Natural killer cell treated with Interleukin-12 subunit alpha and Interleukin-12 subunit beta and Interleukin-15 and Interleukin-18, amount 100 ng/mL, for 72 hours (primary cell): ENCODE measurements at regions not wholly inside any gene's neighbourhood (a gene's known extent, or its start where the extent isn't known, plus 50 kb on each side); places are given as distances from the start of the nearest gene placed in this dataset.
"Not testable (repeated sequence)": the region's sequence is repeated elsewhere in the genome, so short reads cannot be mapped to it uniquely, and the experiment has no call there.

Experiments used
- ATAC-seq, 2 donors: fragments of 150-1000 bp; cut with Tn5 transposase in 1 of 2; sonication (Bioruptor Pico), chemical (Tn5 transposase) in 1 of 2; 2 replicates each; pipeline ENCODE4 v1.10.0; 2021
- DNase-seq: peaks from one replicate; pipeline ENCODE4 v3.0.0; 2022; ENCODE audit warnings: low spot score
- H3K27ac Mint-ChIP-seq, 2 donors: 1 replicate in 1 of 2; 2 replicates in 1 of 2; pipeline ENCODE4 v1.8.0; 2022; ENCODE audit warnings: mixed read lengths in 2 of 2, mild to moderate bottlenecking in 1 of 2, moderate library complexity in 1 of 2
- H3K27me3 Mint-ChIP-seq, 2 donors: 1 replicate in 1 of 2; 2 replicates in 1 of 2; pipeline ENCODE4 v1.8.0; 2022; ENCODE audit warnings: mixed read lengths in 2 of 2
- H3K36me3 Mint-ChIP-seq: one replicate; pipeline ENCODE4 v1.8.0; 2022; ENCODE audit warnings: mixed read lengths
- H3K4me1 Mint-ChIP-seq, 2 donors: 1 replicate in 1 of 2; 2 replicates in 1 of 2; pipeline ENCODE4 v1.8.0; 2022; ENCODE audit warnings: low read depth in 2 of 2, mixed read lengths in 2 of 2, mild to moderate bottlenecking in 1 of 2
- H3K4me3 Mint-ChIP-seq: one replicate; pipeline ENCODE4 v1.8.0; 2022; ENCODE audit warnings: mixed read lengths
- H3K9me3 Mint-ChIP-seq: 2 replicates; pipeline ENCODE4 v1.8.0; 2022; ENCODE audit warnings: mixed read lengths

DNA sequence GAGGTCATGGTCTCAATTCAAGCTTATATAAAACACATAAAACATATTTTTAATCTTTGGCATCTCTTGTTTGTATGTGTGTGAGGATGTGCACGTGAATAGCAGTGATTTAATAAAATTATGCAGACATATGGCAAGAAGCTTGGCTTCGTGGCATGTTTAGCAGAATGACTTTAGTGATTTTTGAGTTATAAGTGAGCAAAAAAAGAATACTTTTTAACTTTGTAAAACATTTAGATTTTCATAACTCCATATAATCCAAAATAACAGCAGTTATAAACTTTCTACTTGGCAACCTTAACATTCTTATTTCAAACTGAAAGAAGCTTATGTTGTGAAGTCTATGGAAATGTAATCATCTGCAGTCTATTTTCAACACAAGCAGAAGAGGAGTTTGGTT, 120.6 kb downstream of the SLITRK1 start:
- DNase-seq, result no peak

GRCh38 chr13:83755210-83755609, 127.1 kb downstream of the SLITRK1 start:
- H3K4me1 Mint-ChIP-seq, ATAC-seq, H3K27me3 Mint-ChIP-seq, H3K27ac Mint-ChIP-seq, H3K4me3 Mint-ChIP-seq, DNase-seq, H3K36me3 Mint-ChIP-seq: not testable (repeated sequence)
- H3K9me3 Mint-ChIP-seq, result peaks cover 33% of the 10 kb centered on the region

More for the DNA sequence above, 120.6 kb downstream of the SLITRK1 start:
- Mint-ChIP-seq H3K36me3 (no peaks in the 10 kb centered on the region), H3K4me1 (no peaks in the 10 kb centered on the region), H3K27me3 (no peaks in the 10 kb centered on the region), H3K9me3 (peaks cover 17% of the 10 kb centered on the region), H3K4me3 (no peak overlapping the region), H3K27ac (no peak overlapping the region)
- no peak for ATAC-seq

DNA sequence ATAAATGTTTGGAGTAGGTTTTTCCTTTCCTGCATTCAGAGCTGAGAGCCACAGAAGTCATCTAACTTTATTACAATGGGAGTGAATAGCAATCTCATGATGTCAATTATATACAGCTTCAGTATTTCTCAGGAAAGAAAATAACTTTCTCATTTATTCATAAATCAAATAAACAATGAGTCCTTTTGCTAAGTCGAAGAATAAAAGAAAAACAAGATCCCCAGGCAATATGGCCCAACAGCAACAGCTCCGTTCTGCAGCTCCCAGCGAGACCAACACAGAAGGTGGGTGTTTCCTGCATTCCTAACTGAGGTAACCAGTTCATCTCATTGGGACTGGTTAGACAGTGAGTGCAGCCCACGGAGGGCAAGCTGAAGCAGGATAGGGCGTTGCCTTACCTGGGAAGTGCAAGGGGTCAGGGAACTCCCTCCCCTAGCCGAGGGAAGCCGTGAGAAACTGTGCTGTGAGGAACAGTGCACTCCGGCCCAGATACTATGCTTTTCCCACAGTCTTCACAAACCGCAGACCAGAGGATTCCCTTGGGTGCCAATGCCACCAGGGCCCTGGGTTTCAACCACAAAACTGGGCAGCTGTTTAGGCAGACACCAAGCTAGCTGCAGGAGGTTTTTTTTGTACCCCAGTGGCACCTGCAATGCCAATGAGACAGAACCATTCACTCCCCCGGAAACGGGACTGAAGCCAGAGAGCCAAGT, 128.2 kb downstream of the SLITRK1 start:
- no peaks in the 10 kb centered on the region for H3K36me3 Mint-ChIP-seq
- ATAC-seq (no peak), DNase-seq (no peak)
- no peaks in the 10 kb centered on the region for H3K27me3 Mint-ChIP-seq
- H3K4me1 Mint-ChIP-seq, result no peaks in the 10 kb centered on the region
- peaks cover 33% of the 10 kb centered on the region for H3K9me3 Mint-ChIP-seq
- H3K27ac Mint-ChIP-seq, result no peak overlapping the region
- no peak overlapping the region for H3K4me3 Mint-ChIP-seq

DNA sequence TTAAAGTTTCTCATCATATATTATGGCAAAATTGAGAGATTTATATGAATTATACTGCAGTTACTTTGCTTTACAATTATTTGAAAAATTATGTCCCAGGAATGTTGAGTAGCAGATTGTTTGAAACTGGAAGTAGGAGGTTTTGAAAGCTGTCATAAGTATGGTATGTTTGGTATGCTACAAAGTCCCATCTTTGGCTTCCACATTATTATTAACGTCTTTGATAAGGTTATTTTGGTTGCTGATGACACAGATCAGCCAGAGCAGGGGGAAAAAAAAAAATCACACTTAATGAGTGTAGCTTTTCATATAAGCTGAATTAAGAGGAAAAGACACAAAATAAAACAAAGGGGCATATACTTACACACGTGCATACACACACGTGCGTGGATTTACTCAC, 130.1 kb downstream of the SLITRK1 start:
- no peak for ATAC-seq
- Mint-ChIP-seq H3K27me3 (no peaks in the 10 kb centered on the region), H3K4me3 (no peak overlapping the region), H3K4me1 (no peaks in the 10 kb centered on the region), H3K36me3 (no peaks in the 10 kb centered on the region), H3K27ac (no peak overlapping the region), H3K9me3 (peaks cover 19% of the 10 kb centered on the region)
- DNase-seq, result no peak

GRCh38 chr13:83740622-83741021, 141.7 kb downstream of the SLITRK1 start:
- H3K4me3 Mint-ChIP-seq, result no peak overlapping the region
- no peak overlapping the region for H3K27ac Mint-ChIP-seq
- H3K36me3 Mint-ChIP-seq, result no peaks in the 10 kb centered on the region
- no peaks in the 10 kb centered on the region for H3K4me1 Mint-ChIP-seq
- H3K27me3 Mint-ChIP-seq, result no peaks in the 10 kb centered on the region
- no peak for DNase-seq
- no peak for ATAC-seq
- H3K9me3 Mint-ChIP-seq, result peaks cover 7% of the 10 kb centered on the region

- ATAC-seq (no peak), DNase-seq (no peak)
- H3K27me3 Mint-ChIP-seq, result no peaks in the 10 kb centered on the region
Measured at GRCh38 chr13:83738407-83738806, 143.9 kb downstream of the SLITRK1 start.

GRCh38 chr13:83733293-83733692, 149.0 kb downstream of the SLITRK1 start:
- Mint-ChIP-seq H3K36me3 (no peaks in the 10 kb centered on the region), H3K4me1 (no peaks in the 10 kb centered on the region), H3K4me3 (no peak overlapping the region), H3K27ac (no peak overlapping the region), H3K9me3 (peaks cover 2% of the 10 kb centered on the region), H3K27me3 (no peaks in the 10 kb centered on the region)
- ATAC-seq (no peak), DNase-seq (no peak)

More at GRCh38 chr13:83738407-83738806, 143.9 kb downstream of the SLITRK1 start:
- Mint-ChIP-seq H3K27ac (no peak overlapping the region), H3K36me3 (no peaks in the 10 kb centered on the region), H3K4me1 (no peaks in the 10 kb centered on the region), H3K9me3 (peaks cover 4% of the 10 kb centered on the region), H3K4me3 (no peak overlapping the region)

GRCh38 chr13:83732755-83733154, 149.5 kb downstream of the SLITRK1 start:
- peaks cover 2% of the 10 kb centered on the region for H3K9me3 Mint-ChIP-seq
- no peak overlapping the region for H3K4me3 Mint-ChIP-seq
- H3K36me3 Mint-ChIP-seq, result no peaks in the 10 kb centered on the region
- H3K4me1 Mint-ChIP-seq, result no peaks in the 10 kb centered on the region
- H3K27me3 Mint-ChIP-seq, result no peaks in the 10 kb centered on the region
- no peak overlapping the region for H3K27ac Mint-ChIP-seq
- ATAC-seq, result no peak
- no peak for DNase-seq

DNA sequence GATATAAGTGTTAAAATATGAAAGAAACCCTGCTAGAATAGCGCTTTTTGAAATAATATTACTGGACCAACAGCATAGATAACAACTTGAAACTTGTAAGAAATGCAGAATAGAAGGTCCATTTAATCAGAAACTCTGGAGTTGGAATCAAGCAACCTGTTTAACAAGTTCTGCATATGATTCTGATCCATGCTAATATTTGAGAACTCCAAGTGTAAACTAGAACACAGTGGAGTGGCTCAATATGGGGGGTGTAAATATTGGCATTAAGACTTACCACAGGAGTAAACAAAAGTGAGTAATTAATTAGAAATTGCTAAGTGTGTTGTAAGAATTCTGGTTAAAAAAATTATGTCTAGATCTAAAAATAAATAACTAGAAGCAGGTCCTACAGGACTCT, 151.2 kb downstream of the SLITRK1 start:
- Mint-ChIP-seq H3K36me3 (no peaks in the 10 kb centered on the region), H3K4me3 (no peak overlapping the region), H3K9me3 (peaks cover 2% of the 10 kb centered on the region), H3K27me3 (no peaks in the 10 kb centered on the region), H3K4me1 (no peaks in the 10 kb centered on the region), H3K27ac (no peak overlapping the region)
- DNase-seq (no peak), ATAC-seq (no peak)

DNA sequence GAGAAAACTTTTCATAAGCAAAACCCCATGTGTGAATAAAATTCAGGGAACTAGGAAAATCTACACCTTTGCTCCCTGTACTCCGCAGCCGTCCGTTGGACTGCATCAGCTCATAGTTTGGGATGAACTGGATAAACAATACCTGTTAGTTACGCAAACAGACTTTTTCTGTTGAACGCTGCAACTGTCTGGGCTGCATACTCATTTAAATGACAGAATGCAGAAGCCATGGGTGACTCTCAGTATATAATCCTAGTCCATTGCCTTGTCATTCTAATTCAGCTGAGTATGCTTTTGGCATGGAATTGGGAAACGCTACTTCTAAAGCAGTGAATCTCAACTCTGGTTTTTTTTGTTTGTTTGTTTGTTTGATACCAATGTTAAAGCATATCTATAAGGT, 151.6 kb downstream of the SLITRK1 start:
- Mint-ChIP-seq H3K36me3 (no peaks in the 10 kb centered on the region), H3K4me1 (no peaks in the 10 kb centered on the region), H3K27me3 (no peaks in the 10 kb centered on the region), H3K9me3 (peaks cover 4% of the 10 kb centered on the region), H3K27ac (no peak overlapping the region), H3K4me3 (no peak overlapping the region)
- DNase-seq (no peak), ATAC-seq (no peak)

- no peaks in the 10 kb centered on the region for H3K27me3 Mint-ChIP-seq
- DNase-seq (no peak), ATAC-seq (no peak)
- no peaks in the 10 kb centered on the region for H3K36me3 Mint-ChIP-seq
- peaks cover 12% of the 10 kb centered on the region for H3K9me3 Mint-ChIP-seq
- no peak overlapping the region for H3K4me3 Mint-ChIP-seq
- no peak overlapping the region for H3K27ac Mint-ChIP-seq
- H3K4me1 Mint-ChIP-seq, result no peaks in the 10 kb centered on the region
Measured at GRCh38 chr13:83722443-83722842, 159.8 kb downstream of the SLITRK1 start.

DNA sequence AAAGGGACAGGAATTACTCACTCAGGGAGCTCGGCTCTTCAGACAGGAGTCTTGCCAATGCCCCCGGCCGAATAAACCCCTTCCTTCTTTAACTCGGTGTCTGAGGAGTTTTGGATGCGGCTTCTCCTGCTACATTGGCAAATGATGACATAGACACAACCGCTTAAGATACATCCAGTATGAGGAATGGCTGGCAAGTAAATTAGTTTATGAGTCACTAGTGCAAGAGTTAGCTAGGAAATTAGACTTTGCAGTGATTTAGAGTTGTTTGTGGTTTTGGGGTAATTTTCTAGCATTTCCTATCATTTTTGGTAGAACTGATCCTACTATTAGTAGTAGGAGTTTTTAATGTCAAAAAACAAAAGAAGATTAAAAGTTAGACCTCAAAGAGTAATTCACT, 166.2 kb downstream of the SLITRK1 start:
- no peak overlapping the region for H3K27ac Mint-ChIP-seq
- H3K4me3 Mint-ChIP-seq, result no peak overlapping the region
- peaks cover 10% of the 10 kb centered on the region for H3K9me3 Mint-ChIP-seq
- no peak for ATAC-seq
- H3K27me3 Mint-ChIP-seq, result no peaks in the 10 kb centered on the region
- no peaks in the 10 kb centered on the region for H3K36me3 Mint-ChIP-seq
- no peak for DNase-seq
- no peaks in the 10 kb centered on the region for H3K4me1 Mint-ChIP-seq

DNA sequence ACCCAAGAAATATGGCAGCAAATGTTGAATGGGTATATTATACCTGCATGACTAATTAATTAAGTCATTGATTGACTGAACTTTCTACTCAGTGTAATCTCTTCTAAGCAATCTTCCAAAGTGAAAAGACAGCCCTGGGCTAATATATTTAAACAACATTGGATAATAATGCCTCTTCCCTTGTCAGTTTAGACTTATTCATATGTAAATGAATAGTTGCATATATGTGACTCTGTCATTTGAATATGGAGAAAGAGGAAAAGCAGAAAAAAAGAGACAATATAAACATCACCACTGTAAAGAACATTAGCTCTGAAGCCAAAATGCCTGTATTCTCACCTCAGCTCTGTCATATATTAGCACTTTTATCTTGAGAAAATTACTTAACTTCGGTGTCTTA, 168.0 kb downstream of the SLITRK1 start:
- no peak for DNase-seq
- H3K27me3 Mint-ChIP-seq, result no peaks in the 10 kb centered on the region
- H3K27ac Mint-ChIP-seq, result no peak overlapping the region
- no peak for ATAC-seq
- H3K4me3 Mint-ChIP-seq, result no peak overlapping the region
- H3K9me3 Mint-ChIP-seq, result peaks cover 10% of the 10 kb centered on the region
- H3K4me1 Mint-ChIP-seq, result no peaks in the 10 kb centered on the region
- no peaks in the 10 kb centered on the region for H3K36me3 Mint-ChIP-seq

DNA sequence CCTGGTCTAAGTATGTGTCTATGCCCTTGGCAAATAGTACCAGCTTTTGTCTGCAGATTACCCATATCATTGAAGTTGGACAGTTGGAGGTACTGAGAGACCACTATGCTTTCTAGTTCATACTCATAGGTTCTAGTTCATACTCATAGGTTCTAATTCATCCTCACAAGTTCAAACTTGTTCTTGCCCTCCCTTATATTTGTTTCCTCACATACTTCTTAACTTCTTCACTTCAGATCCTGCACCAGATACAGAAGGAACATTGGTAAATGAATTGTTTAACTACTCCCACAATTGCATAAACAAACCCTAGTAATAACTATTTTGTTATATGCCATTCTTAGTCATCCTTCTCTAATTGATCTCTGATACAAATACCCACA, 172.2 kb downstream of the SLITRK1 start:
- H3K9me3 Mint-ChIP-seq, result peaks cover 10% of the 10 kb centered on the region
- DNase-seq (no peak), ATAC-seq (no peak)
- peaks cover 4% of the 10 kb centered on the region for H3K36me3 Mint-ChIP-seq
- H3K4me1 Mint-ChIP-seq, result no peaks in the 10 kb centered on the region
- no peaks in the 10 kb centered on the region for H3K27me3 Mint-ChIP-seq
- no peak overlapping the region for H3K4me3 Mint-ChIP-seq
- no peak overlapping the region for H3K27ac Mint-ChIP-seq
